Hypothalamus (tissue), 51 donors: ENCODE measurements at regions not wholly inside any gene's neighbourhood (a gene's known extent, or its start where the extent isn't known, plus 50 kb on each side); places are given as distances from the start of the nearest gene placed in this dataset.
A peak's percentile ranks its signal among the peaks of the same experiment; 100 is the strongest.
"Not testable (repeated sequence)": the region's sequence is repeated elsewhere in the genome, so short reads cannot be mapped to it uniquely, and the experiment has no call there.

Source experiments
- DNase-seq, 51 donors: peaks; one replicate each; lab custom pipeline; 2025; lab: John Stamatoyannopoulos, UW

DNA sequence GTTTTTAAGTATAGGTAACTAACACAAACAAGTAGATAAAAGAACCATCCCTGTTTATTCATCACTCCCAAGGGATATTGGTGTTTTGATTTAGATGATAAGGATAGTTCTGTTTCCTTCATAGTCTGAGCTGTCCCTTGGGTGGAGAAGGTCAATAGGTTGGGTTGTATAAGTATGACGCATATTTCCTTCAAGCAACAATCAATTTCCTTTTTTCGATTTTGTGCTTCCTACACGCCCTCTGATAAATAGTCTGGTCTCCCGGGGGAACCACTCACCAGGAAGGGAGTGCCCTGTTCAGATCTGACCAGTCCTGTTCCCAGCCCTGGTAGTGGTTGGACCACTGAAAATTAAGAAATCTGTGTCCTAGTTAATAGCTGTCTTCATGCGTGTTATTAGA lies 378.8 kb upstream of the FAR2 start:
- no peak for DNase-seq

DNA sequence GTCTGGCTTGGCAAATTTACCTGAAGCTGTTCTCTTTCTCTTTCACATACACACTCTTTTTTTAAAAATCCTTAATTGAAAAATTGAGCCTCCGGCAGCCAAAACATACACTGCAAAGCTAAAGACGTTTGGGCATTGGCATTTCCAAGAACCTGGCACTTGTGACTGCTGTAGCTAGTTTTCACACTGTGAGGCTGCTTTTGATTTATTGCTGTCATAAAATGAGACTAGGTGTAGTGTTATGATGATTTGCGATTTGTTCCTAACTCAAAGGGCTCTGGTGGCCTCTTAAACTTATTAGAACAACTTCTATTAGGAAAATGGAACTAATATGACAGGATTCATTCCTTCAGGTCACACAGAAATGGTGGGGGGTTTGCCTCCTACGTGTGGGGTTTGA lies 377.1 kb upstream of the FAR2 start:
- no peak for DNase-seq

DNA sequence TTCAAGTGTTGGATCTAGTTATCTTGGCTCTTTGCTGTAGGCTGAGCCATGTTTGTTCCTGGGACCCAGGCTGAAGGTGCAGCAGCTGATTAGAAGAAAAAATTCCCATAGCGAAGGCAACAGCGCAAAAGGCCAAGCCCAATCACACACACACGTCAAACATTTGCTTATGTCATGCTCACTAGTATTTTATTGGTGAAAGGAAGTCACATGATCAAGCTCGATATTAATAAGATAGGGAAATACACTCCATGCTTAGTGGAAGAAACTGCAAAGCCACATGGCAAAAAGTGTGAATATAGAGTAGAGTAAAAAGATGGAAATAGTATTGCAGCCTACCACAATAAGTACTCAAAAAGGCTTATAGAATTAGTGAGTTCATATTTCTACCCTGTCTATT lies 373.5 kb upstream of the FAR2 start:
- DNase-seq: no peak

DNA sequence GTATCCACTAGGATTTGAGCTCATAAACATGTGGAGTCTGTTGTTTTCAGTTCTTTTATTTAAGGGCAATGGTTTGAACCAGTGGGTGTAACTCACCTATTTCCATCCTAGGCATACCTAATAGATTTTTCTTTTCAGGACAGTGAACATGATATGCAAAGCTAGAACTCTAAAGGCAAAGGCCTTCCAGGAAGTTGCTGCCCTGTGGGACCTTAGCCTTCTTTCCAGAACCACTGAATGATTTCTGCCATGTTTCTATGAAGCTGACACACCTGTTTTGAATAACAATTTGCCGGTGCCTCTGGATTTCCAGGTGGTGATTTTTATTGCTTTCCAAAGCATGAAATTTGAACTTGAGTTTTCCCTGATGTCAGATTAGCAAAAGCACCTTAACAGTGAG lies 372.9 kb upstream of the FAR2 start:
- DNase-seq: no peak

DNA sequence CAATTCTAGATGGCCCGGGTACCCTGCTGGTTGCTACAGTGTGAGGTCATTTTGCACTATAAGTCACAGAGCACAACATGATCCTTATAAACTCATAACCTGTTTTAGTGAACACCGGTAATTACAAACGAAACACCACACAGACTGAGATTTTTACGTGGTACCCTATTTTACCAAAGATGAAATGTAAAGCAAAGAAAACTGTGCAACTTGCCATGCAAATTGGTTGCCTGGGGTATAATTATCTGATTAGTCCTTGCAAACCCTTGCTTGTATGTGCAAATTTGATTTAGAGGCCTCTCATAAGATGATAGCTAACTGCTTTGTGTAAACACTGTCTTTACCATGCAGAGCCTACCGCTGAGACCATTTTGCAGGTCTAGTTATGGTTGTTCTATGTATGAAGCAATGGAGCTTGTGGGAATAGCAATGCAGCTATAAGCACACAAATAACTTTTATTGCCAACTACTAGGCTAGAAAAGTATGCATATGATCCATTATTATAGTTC lies 372.1 kb upstream of the FAR2 start:
- no peak for DNase-seq

DNA sequence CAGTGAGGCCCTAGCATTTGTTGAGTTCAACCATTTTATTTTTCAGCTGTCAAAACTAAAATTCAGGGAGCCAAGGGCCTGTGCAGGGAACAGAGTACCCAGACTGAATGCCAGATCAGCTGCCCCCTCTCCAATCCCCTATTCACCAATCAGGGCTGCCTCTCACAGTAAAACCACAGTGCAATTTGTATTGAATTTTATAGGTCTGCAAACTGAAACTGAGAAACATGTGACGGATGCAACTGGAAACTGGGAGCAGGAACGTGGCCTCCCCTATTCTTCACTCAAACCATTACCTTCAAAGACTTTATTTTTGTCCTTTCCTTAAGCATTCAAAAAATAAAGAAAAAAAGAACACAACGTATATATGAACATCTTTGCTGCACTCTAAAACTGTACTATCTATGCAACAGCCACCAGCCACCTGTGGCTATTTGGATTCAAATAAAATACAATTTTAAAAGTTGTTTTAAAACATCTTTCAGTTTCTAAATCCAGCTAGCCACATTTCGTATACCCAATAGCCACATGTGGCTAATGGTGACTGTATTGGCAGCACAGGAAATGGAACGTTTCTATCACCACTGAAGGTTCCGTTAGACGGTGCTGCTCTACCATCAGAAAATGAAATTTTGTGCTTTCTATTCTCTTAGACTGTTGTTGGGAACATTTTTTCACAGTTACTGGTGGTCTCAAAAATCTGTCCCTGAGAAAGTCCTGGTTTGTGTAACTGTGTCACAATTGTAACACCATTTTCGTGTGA lies 371.3 kb upstream of the FAR2 start:
- no peak for DNase-seq

DNA sequence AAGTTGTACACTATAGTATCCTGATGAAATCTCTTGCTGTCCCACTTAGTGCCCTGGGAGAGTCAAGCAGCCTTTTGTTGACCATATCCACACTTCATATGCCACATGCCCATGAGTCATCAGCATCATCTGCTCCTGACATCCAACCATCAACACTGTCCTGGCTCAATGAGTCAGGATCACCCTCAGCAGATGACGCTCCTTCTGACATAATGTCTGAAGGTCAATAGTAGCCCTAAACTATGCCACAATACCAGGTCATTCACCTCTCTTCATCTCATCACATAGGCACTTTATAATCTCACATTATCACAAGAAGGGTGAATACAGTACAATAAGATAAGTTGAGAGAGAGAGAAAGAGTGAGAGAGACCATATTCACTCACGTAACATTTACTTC lies 369.0 kb upstream of the FAR2 start:
- DNase-seq: peak in 1 of 51 donors; percentile 9

DNA sequence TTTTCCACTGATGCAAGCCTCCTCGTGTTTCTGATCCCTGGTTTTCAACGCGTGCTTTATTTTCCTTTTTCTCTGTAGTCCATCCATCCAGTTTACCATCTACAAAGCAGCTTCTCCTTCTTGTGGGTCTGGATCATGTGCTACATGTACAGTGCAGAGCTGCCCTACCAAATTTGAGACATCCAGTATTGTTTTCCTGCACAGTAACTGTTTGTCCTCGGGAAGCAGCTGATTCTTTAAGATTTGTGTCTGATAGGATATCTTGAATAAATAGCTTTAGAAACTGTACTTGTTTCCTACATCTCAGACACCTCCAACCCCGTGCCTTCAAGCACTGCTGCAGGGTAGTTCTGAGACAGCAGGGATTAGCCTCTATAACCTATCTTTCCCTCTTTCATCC lies 368.1 kb upstream of the FAR2 start:
- DNase-seq: no peak

DNA sequence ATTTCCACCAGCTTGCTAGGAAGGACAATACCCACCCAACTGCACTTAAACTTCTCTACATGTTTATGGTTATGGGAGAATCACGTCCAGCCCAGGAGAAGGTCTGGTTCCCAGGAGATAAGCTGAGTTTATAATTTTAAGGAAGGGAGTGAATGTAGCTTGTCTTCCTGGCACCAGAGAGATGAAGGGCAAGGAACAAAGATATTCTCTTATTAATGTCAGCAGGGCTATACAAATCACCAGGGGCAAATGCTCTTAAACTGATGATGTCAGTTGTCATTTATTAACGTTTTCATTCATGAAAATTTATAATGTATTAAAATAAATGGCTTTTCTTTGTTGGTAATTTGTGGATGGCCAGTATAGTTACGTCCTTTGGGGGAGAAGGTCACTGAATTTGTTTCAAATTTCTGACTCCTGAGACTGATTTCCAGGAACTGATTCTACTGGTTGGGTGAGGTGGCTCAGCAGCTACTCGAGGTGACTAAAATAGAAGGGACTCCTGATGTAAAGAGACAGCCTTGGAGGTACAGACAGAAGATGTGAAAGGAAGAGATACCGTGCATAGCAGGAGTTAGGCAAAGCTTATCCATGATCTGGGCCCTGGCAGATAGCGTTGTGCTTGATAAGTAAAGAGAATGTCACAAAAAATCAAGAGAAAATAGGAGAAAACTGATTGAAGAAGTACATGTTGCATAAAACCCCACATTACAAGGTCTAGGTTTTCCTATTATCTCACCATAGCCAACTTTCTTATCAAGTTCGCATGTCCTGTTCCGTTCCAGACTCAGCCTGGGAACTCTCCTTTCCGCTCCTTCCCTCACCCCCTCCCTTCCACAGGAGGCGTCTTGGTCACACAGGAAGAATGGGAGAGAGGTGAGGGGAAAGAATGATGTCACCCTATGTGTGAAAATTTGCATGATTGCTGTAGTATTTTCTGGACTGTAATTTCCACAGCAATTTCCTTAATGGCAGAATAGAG lies 367.1 kb upstream of the FAR2 start:
- DNase-seq: no peak

DNA sequence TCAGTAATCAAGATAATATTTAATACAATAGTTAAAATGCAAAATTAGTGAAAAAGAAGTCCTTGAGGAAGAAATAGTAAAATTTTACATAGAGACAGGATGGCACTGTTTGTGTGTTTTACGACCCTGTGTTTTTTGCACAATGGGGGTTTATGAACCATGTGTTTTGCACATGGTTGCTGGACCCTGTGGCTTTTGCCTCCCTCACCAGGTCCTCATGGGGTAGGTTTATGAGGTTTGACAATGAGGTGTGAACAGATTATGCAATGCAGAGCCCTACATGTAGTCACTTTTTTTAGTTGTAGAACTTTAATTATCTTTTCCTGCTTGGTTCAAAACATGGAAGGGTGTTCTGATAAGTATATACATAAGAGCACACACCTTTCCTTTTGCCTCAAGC lies 366.3 kb upstream of the FAR2 start:
- no peak for DNase-seq

DNA sequence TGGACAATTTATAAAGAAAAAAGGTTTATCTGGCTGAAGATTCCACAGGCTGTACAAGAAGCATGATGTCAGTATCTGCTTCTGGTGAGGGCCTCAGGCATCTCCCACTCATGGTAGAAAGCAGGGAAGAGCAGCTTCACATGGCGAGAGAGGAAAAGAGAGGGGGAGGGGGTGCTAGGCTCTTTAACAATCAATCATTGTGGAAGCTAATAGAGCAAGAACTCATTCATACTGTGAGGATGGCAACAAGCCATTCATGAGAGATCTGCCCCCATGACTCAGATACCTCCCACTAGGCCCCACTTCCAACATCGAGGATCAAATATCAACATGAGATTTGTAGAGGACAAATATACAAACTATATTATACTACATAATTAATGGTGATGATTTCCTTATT lies 361.9 kb upstream of the FAR2 start:
- DNase-seq: peak in 11 of 51 donors; percentile 1 to 27 (median 9)

DNA sequence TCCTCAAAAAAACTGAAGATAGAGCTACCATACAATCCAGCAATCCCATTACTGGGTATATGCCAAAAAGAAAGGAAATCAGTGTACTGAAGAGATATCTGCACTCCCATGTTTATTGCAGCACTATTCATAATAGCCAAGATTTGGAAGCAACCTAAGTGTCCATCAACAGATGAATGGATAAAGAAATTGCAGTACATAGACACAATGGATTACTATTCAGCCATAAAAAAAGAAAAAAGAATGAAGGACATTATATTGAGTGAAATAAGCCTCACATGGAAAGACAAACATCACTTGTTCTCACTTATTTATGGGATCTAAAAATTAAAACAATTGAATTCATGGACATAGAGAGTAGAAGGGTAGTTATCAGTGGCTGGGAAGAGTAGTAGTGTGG lies 360.8 kb upstream of the FAR2 start:
- not testable (repeated sequence) for DNase-seq

DNA sequence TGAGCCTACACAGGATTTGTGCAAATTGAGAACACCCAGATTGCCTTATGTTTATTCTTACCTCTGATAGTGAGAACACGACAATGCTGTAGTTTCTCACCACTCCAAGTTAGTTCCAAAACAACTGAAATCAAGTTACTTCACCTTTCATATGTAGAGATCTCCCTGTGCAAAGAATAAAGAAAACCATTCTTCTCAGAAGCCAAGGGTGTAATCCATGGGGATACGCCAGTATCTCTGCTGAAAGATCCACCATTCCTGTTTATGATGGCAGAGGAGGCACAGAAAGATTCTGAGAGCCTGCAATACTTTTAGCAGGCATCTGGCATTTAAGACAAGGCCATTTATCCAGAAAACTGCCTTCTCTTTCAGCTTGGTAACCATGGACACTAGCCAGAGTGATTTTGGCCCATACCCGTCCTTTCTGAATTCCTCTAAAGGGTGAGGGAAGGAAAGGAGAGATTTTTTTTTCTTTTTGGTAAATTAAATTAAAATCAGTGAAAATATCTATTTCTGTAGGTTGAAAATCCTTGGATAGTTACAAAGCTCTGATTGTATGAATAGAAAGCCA lies 355.4 kb upstream of the FAR2 start:
- peak in 4 of 51 donors; percentile 3 to 24 (median 10) for DNase-seq

DNA sequence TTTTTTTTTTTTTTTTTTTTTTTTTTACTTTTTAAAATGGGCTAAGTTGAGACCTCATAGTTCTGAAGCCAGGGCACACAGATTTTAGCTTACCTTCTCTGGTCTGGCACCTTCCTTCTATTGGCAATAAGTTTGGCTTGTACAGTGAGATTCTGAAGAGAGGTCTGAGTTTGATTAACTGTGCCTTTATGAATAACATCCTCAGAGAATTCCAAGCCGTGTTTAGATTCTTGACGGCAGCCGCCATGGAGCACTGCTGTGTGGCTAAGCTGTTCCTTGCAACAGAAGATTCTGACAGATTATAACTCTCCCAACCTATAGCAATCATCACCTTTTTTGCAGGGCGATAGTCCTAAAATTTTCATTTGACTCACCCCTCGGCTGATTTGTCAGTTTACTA lies 354.9 kb upstream of the FAR2 start:
- no peak for DNase-seq

DNA sequence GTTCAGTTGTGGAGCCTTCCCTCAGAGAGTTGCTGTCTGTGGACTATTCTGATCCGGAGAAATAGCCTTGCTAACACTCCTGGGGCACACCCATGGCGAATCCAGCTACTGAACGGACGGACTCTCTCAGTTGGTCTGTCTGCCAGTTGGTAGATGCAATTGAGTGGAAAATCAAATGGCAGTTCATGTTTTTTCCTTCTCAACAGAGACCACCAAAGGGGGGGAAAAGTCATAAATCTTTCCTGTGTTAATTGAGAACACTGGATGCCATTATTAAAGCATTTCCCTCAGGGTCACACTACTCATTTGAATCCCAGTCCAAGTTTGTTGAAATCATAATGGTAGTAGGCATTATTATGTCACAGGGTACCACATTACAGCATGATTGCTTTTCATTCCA lies 354.3 kb upstream of the FAR2 start:
- DNase-seq: no peak

DNA sequence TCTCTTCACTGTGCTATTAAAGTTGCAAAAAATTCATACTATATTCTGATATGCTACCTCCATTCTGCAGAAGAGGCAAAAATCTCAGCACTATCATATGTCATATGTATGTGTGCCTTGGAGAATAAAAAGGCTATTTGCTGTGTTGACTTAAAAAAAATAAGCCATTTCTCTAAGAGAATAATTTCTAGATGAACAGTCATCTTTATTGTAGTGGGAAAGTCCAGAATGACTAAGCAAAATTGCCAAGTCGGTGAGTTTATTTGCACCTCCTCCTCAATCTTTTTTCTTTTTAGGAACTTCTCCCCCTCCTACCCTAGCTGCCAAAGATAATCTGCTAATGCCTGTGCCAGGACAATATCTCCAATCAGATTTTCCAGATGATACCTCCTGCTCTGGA lies 353.8 kb upstream of the FAR2 start:
- no peak for DNase-seq

DNA sequence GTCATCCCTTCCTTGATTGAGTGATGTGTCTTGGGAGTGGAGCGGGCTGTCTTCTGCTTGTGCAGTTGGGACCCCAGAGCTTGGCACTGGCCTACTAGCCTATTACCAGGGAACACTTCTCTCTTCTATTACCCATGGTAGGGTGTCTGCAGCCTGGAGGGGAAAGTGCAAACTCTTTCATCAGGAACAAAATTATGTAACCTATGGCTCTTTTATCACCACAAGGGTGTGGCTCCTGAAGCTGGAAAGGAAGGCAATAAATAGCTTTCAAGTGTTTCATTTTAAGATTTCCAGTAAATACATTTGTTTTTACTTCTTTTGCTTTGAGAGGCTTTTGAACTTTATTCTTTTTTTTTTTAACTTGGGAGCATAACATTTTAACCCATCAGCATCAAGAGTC lies 349.7 kb upstream of the FAR2 start:
- no peak for DNase-seq

DNA sequence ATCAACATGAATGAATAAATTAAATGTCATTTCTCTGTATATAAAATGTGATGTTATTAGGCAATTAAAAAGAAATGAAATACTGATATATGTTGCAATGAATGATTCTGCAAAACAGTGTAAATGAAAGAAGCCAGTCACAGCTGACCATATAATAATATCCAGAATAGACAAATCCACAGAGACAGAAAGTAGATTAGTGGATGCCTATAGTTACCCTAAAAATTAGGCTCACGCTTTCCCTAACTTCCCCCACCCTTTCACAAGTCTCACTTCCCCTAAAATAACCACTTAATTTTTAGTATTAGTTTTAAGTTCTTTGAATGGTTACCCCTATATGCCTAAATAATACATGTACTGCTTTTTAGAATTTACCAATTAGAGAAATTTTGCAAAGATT lies 348.9 kb upstream of the FAR2 start:
- no peak for DNase-seq

DNA sequence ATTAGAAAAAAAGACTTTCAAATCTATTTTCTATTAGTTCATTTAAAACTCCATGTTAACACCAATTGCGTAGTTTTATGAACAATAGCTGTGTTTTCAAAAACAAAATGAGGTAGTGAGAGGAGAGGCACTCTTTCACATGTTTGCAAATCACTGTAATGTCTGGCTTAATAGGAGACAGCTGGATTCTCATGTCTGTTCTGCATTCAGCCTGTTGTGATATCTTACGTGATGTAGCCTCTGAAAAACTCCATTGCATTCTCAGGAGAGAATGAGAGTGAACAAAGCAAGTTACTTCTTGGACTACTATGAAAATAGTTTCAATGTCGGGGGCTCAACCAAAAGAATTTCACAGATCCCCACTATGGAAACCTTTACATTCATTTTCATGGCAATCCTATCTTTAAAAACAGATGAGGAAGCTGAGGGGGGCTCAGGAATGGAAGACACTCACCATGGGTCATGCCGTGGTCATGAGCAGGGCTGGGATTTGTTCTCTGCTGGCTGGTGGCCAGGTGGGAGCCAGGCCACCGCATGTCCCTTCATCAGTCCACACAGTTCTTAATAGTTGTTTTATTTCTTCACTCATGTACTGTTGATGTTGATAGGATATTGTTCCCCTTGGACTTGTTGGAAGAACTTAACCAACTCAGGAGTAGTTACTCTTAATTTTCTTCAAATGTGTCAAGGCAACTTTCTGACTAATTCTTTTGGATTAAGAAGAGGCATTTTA lies 346.2 kb upstream of the FAR2 start:
- no peak for DNase-seq

DNA sequence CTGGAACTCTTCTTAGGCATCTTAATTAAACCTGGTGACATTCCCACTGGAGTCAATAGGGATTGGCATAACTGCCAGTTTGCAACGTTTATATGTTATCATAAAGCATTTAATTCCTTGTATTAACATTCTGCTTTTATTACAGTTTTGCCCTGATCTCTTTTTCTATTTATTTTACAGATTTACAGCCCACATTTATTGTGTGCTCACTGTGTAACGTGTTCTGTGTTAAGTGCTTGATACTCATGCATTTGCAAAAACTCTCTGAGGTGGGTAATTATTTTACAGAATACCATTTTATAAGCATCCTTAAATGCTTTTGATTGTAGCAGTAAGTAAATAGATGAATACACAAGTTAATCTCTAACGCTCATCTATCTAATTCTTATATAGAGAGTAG lies 341.5 kb upstream of the FAR2 start:
- DNase-seq: no peak

DNA sequence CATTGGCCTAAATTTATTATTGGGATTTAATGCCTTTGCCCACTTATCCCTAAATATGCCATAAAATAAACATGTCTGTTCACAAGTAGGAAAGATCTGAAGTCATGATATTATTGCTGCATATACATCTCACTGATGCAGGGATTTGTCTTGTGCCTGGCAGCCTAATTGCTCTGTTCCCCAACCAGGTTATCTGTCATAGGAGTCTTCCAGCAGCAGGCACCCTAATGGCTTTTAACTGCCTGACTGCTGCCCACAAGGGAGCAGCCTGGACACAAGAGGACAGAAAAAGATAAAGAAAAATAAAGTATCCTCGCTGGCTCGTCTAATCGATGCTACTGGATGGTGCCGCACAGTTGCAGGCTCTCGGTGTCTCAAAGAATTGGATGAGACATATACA lies 337.6 kb upstream of the FAR2 start:
- no peak for DNase-seq
